Subcutaneous abdominal adipose tissue (tissue), 5 donors: ENCODE measurements at regions not wholly inside any gene's neighbourhood (a gene's known extent, or its start where the extent isn't known, plus 50 kb on each side); places are given as distances from the start of the nearest gene placed in this dataset.

ENCODE experiments used
- H3K27ac ChIP-seq: one replicate; pipeline ENCODE4 v1.7.0; 2013; ENCODE audit warnings: low read depth, mild to moderate bottlenecking, inconsistent platforms, low read length, moderate library complexity
- H3K27me3 ChIP-seq, 5 donors: one replicate each; pipeline ENCODE4 v1.7.0; 2013; ENCODE audit warnings: low read length in 5 of 5, inconsistent platforms in 1 of 5; ENCODE audit not compliant: control insufficient read depth in 5 of 5, insufficient read depth in 4 of 5
- H3K36me3 ChIP-seq, 5 donors: one replicate each; pipeline ENCODE4 v1.7.0; 2013; ENCODE audit warnings: low read length in 5 of 5; ENCODE audit not compliant: control insufficient read depth in 5 of 5, insufficient read depth in 5 of 5
- H3K4me1 ChIP-seq, 5 donors: one replicate each; pipeline ENCODE4 v1.7.0; 2013; ENCODE audit warnings: low read length in 5 of 5, mild to moderate bottlenecking in 3 of 5, moderate library complexity in 1 of 5; ENCODE audit not compliant: control insufficient read depth in 5 of 5, insufficient read depth in 5 of 5
- H3K4me3 ChIP-seq, 5 donors: one replicate each; pipeline ENCODE4 v1.7.0; 2013; ENCODE audit warnings: low read length in 5 of 5, low read depth in 1 of 5
- H3K9ac ChIP-seq, 5 donors: one replicate each; pipeline ENCODE4 v1.7.0; 2013; ENCODE audit warnings: low read length in 5 of 5, mild to moderate bottlenecking in 4 of 5, moderate library complexity in 3 of 5
- H3K9me3 ChIP-seq, 5 donors: one replicate each; pipeline ENCODE4 v1.7.0; 2013; ENCODE audit warnings: low read length in 5 of 5; ENCODE audit not compliant: control insufficient read depth in 5 of 5
- donor health status: healthy.
- donor health status: healthy.
- donor health status: healthy.
- donor health status: healthy.
- donor health status: healthy.

DNA sequence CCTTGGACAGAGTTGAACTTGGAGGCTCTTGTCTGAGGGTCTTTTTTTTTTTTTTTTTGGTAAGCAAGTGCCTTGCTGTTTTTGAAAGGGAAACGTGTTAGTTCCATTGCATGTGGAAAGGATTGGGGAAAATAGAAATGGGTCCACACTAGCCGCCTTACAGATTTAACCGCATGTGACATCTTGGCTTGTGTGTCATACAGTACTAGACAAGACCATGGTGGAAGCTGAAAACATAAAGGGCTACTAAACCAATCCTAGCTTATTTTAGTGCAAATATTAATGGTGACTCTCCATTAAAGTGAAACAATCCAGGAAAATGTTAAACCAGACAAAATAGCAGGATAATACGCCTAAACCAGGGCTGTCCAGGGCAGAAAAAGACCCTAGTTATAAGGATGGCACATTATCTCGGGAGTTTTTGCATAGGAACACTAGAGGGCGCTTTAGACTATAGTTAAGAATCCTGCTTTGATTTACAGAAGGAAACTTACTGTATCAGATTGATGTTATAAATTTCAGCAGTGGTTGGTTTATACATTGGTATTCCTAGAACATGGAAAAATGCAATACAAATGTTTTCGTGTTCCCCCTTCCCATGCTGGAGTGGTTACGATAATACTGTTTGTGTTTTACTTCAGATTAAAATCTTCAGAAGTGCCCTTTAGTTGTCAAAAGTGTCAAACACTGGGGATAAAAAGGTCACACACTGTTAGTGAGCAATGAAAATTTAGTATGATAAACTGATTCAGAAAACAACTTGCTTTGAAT is 59.8 kb upstream of the DEK start:
- H3K27me3 ChIP-seq, result no peaks in the 10 kb centered on the region
- peaks cover 0 to 9% (median 0%) of the 10 kb centered on the region in 5 donors for H3K4me1 ChIP-seq
- H3K36me3 ChIP-seq, result no peaks in the 10 kb centered on the region
- no peak overlapping the region for H3K27ac ChIP-seq
- H3K4me3 ChIP-seq, result no peak overlapping the region
- no peaks in the 10 kb centered on the region for H3K9me3 ChIP-seq
- H3K9ac ChIP-seq, result no peak overlapping the region

- no peak overlapping the region for H3K27ac ChIP-seq
- H3K4me1 ChIP-seq, result no peaks in the 10 kb centered on the region
- H3K27me3 ChIP-seq, result no peaks in the 10 kb centered on the region
- no peak overlapping the region for H3K9ac ChIP-seq
- no peaks in the 10 kb centered on the region for H3K9me3 ChIP-seq
- H3K36me3 ChIP-seq, result no peaks in the 10 kb centered on the region
- H3K4me3 ChIP-seq, result no peak overlapping the region
These were observed 53.5 kb upstream of the DEK start for GRCh38 chr6:18317850-18318249.

- H3K4me1 ChIP-seq, result no peaks in the 10 kb centered on the region
- no peak overlapping the region for H3K4me3 ChIP-seq
- H3K9ac ChIP-seq, result no peak overlapping the region
- no peaks in the 10 kb centered on the region for H3K27me3 ChIP-seq
- H3K27ac ChIP-seq, result no peak overlapping the region
- no peaks in the 10 kb centered on the region for H3K9me3 ChIP-seq
- H3K36me3 ChIP-seq, result no peaks in the 10 kb centered on the region
These were observed 50.1 kb upstream of the DEK start for GRCh38 chr6:18314317-18314997.
